GM19328 (cell line): ENCODE measurements at regions not wholly inside any gene's neighbourhood (a gene's known extent, or its start where the extent isn't known, plus 50 kb on each side); places are given as distances from the start of the nearest gene placed in this dataset.

Experiments used
- ATAC-seq: cut with Tn5 transposase; IDR thresholded peaks from one replicate; pipeline ENCODE4 v1.9.1; 2021; ENCODE audit warnings: mild to moderate bottlenecking, moderate library complexity; ENCODE audit not compliant: unreplicated experiment

- ATAC-seq = peak; percentile 99
Measured at GRCh38 chr5:60207040-60207439, 313.5 kb upstream of the PDE4D start.

GRCh38 chr5:60206234-60206633 lies 312.7 kb upstream of the PDE4D start:
- no peak for ATAC-seq

- no peak for ATAC-seq
Measured at GRCh38 chr5:60205071-60205470, 311.5 kb upstream of the PDE4D start.

GRCh38 chr5:60196385-60197113 lies 303.0 kb upstream of the PDE4D start:
- ATAC-seq = no peak

GRCh38 chr5:60195551-60195950 lies 302.0 kb upstream of the PDE4D start:
- no peak for ATAC-seq

GRCh38 chr5:60195083-60195482 lies 301.6 kb upstream of the PDE4D start:
- no peak for ATAC-seq

- no peak for ATAC-seq
Measured at GRCh38 chr5:60185231-60186099, 291.9 kb upstream of the PDE4D start.

- no peak for ATAC-seq
Measured at GRCh38 chr5:60184606-60185005, 291.1 kb upstream of the PDE4D start.

GRCh38 chr5:60183881-60184280 lies 290.4 kb upstream of the PDE4D start:
- ATAC-seq = no peak

GRCh38 chr5:60178101-60178500 lies 284.6 kb upstream of the PDE4D start:
- ATAC-seq = no peak

- no peak for ATAC-seq
Measured at GRCh38 chr5:60177596-60177995, 284.1 kb upstream of the PDE4D start.

GRCh38 chr5:60173667-60174066 lies 280.1 kb upstream of the PDE4D start:
- ATAC-seq = no peak

GRCh38 chr5:60163762-60164161 lies 270.2 kb upstream of the PDE4D start:
- ATAC-seq = no peak

- no peak for ATAC-seq
Measured at GRCh38 chr5:60162441-60162840, 268.9 kb upstream of the PDE4D start.

- no peak for ATAC-seq
Measured at GRCh38 chr5:60161340-60161934, 267.9 kb upstream of the PDE4D start.

GRCh38 chr5:60149081-60149480 lies 255.6 kb upstream of the PDE4D start:
- ATAC-seq = no peak

- no peak for ATAC-seq
Measured at GRCh38 chr5:60148366-60148765, 254.8 kb upstream of the PDE4D start.

GRCh38 chr5:60147791-60148190 lies 254.3 kb upstream of the PDE4D start:
- ATAC-seq = no peak

GRCh38 chr5:60143942-60144549 lies 250.5 kb upstream of the PDE4D start:
- no peak for ATAC-seq

- no peak for ATAC-seq
Measured at GRCh38 chr5:60141119-60141518, 247.6 kb upstream of the PDE4D start.

GRCh38 chr5:60136841-60137240 lies 243.3 kb upstream of the PDE4D start:
- ATAC-seq = no peak
